C4-2B (cell line): ENCODE measurements at regions not wholly inside any gene's neighbourhood (a gene's known extent, or its start where the extent isn't known, plus 50 kb on each side); places are given as distances from the start of the nearest gene placed in this dataset.

Source experiments
- ZFX ChIP-seq: fragments of 450-650 bp; IDR thresholded peaks from 2 replicates; pipeline ENCODE4 v1.6.1; 2017
- TF ChIP-seq, protein P1 (sequence below): fragments of 450-650 bp; conservative IDR thresholded peaks from 2 replicates; pipeline ENCODE4 v1.5.1; 2017; ENCODE audit warnings: mild to moderate bottlenecking

DNA sequence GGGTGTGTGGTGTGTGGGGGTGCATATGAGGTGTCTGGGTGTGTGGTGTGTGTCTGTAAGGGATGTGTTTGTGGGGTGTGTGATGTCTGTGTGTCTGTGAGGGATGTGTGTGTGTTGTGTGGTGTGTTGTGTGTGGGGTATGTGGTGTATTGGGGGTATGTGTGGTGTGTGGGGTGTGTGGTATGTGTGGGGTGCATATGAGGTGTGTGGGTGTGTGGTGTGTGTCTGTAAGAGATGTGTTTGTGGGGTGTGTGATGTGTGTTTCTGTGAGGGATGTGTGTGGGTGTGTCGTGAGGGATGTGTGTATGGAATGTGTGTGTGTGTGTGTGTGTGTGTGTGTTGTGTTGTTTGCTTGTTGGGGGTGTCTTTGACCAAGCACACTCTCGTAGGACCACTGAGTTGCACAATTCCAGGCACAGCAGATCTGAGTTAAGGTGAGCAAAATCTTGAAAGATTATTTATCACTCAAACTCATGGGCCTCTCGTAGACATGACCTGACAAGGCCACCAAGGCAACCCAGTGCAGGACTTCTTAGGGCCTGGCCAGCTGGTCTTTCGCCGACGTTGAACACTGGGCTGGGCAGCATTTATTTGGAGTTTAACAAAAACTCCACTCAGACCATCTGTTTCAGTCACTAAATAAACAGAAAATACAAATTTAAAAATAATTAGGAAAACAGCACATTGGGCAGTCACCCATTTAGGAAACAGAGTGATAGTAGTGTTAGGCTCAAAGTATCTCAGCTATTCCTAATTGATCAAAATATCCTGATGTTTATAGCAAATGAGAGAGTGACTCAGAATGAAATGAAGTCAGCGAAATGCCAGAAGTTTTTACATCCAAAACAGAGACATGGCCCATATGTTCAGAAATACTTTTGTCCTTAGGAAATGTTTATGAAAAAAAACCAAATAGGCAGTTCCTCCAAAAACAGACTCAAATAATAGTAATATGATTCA is 301.1 kb downstream of the FGF9 start:
- TF ChIP-seq, protein P1, sequence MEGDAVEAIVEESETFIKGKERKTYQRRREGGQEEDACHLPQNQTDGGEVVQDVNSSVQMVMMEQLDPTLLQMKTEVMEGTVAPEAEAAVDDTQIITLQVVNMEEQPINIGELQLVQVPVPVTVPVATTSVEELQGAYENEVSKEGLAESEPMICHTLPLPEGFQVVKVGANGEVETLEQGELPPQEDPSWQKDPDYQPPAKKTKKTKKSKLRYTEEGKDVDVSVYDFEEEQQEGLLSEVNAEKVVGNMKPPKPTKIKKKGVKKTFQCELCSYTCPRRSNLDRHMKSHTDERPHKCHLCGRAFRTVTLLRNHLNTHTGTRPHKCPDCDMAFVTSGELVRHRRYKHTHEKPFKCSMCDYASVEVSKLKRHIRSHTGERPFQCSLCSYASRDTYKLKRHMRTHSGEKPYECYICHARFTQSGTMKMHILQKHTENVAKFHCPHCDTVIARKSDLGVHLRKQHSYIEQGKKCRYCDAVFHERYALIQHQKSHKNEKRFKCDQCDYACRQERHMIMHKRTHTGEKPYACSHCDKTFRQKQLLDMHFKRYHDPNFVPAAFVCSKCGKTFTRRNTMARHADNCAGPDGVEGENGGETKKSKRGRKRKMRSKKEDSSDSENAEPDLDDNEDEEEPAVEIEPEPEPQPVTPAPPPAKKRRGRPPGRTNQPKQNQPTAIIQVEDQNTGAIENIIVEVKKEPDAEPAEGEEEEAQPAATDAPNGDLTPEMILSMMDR: no peak
- TF ChIP-seq ZFX: no peak
